Thoracic aorta (tissue), 2 donors: ENCODE measurements at regions not wholly inside any gene's neighbourhood (a gene's known extent, or its start where the extent isn't known, plus 50 kb on each side); places are given as distances from the start of the nearest gene placed in this dataset.

Experiments used
- ATAC-seq: fragments of 150-250 bp; one replicate; pipeline ENCODE4 v1.8.0; 2017; ENCODE audit warnings: low read depth; ENCODE audit not compliant: insufficient number of reproducible peaks, low FRiP score
- DNase-seq: peaks from one replicate; pipeline ENCODE4 v3.0.0-alpha.2; 2020; ENCODE audit warnings: low spot score
- H3K27ac ChIP-seq, 2 donors: fragments of 200-600 bp; sonication (generic); 1 replicate in 1 of 2; 2 replicates in 1 of 2; pipeline ENCODE4 v1.5.1; 2016; ENCODE audit warnings: mild to moderate bottlenecking in 2 of 2, moderate library complexity in 2 of 2
- H3K27me3 ChIP-seq: fragments of 200-600 bp; sonication (generic); replicated peaks from 2 replicates; pipeline ENCODE4 v1.6.0; 2016; ENCODE audit warnings: mild to moderate bottlenecking; ENCODE audit not compliant: insufficient read depth
- H3K36me3 ChIP-seq: fragments of 200-600 bp; sonication (generic); one replicate; pipeline ENCODE4 v1.5.1; 2016
- H3K4me1 ChIP-seq, 2 donors: fragments of 200-600 bp; sonication (generic); 1 replicate in 1 of 2; 2 replicates in 1 of 2; pipeline versions ENCODE4 v1.5.1 to v1.6.0; 2016; ENCODE audit warnings: low read depth in 2 of 2, mild to moderate bottlenecking in 1 of 2; ENCODE audit not compliant: control insufficient read depth in 1 of 2
- H3K4me3 ChIP-seq: fragments of 200-600 bp; sonication (generic); 2 replicates; pipeline ENCODE4 v1.5.1; 2016; ENCODE audit warnings: mild to moderate bottlenecking
- H3K9me3 ChIP-seq: fragments of 200-600 bp; sonication (generic); 2 replicates; pipeline ENCODE4 v1.5.1; 2016
- CTCF ChIP-seq: fragments of 200-600 bp; sonication (generic); IDR thresholded peaks from one replicate; pipeline ENCODE4 v1.5.1; 2019; ENCODE audit warnings: antibody characterized with exemption

GRCh38 chr1:238223076-238223640, 332.4 kb upstream of the ZP4 start:
- DNase-seq = no peak
- no peaks in the 10 kb centered on the region for H3K9me3 ChIP-seq
- H3K4me1 ChIP-seq = no peaks in the 10 kb centered on the region
- no peak for ATAC-seq
- H3K27me3 ChIP-seq = no peaks in the 10 kb centered on the region
- H3K27ac ChIP-seq = no peak overlapping the region
- TF ChIP-seq CTCF = no peak
- no peaks in the 10 kb centered on the region for H3K36me3 ChIP-seq
- no peak overlapping the region for H3K4me3 ChIP-seq

GRCh38 chr1:238221738-238222137, 331.0 kb upstream of the ZP4 start:
- DNase-seq (no peak), ATAC-seq (no peak)
- no peak for TF ChIP-seq CTCF
- Histone ChIP-seq H3K36me3 (no peaks in the 10 kb centered on the region), H3K9me3 (no peaks in the 10 kb centered on the region), H3K27ac (no peak overlapping the region), H3K4me1 (no peaks in the 10 kb centered on the region), H3K4me3 (no peak overlapping the region), H3K27me3 (no peaks in the 10 kb centered on the region)

- no peaks in the 10 kb centered on the region for H3K4me1 ChIP-seq
- ATAC-seq (no peak), DNase-seq (no peak)
- H3K27me3 ChIP-seq = no peaks in the 10 kb centered on the region
- no peak for TF ChIP-seq CTCF
- no peak overlapping the region for H3K4me3 ChIP-seq
- no peaks in the 10 kb centered on the region for H3K9me3 ChIP-seq
- no peaks in the 10 kb centered on the region for H3K36me3 ChIP-seq
- no peak overlapping the region for H3K27ac ChIP-seq
These were observed 323.7 kb upstream of the ZP4 start for GRCh38 chr1:238214449-238214848.

GRCh38 chr1:238205045-238205662, 314.4 kb upstream of the ZP4 start:
- no peaks in the 10 kb centered on the region for H3K9me3 ChIP-seq
- H3K4me3 ChIP-seq = no peak overlapping the region
- H3K27me3 ChIP-seq = no peaks in the 10 kb centered on the region
- TF ChIP-seq CTCF = no peak
- no peak overlapping the region for H3K27ac ChIP-seq
- no peak for DNase-seq
- H3K36me3 ChIP-seq = no peaks in the 10 kb centered on the region
- no peaks in the 10 kb centered on the region for H3K4me1 ChIP-seq
- ATAC-seq = no peak

- no peaks in the 10 kb centered on the region for H3K9me3 ChIP-seq
- no peak overlapping the region for H3K27ac ChIP-seq
- ATAC-seq (no peak), DNase-seq (no peak)
- no peaks in the 10 kb centered on the region for H3K4me1 ChIP-seq
- H3K27me3 ChIP-seq = no peaks in the 10 kb centered on the region
- H3K4me3 ChIP-seq = no peak overlapping the region
- H3K36me3 ChIP-seq = no peaks in the 10 kb centered on the region
- TF ChIP-seq CTCF = no peak
These were observed 311.3 kb upstream of the ZP4 start for GRCh38 chr1:238201992-238202391.
